ENCODE measurements at regions not wholly inside any gene's neighbourhood (a gene's known extent, or its start where the extent isn't known, plus 50 kb on each side); places are given as distances from the start of the nearest gene placed in this dataset.
"Not testable (repeated sequence)": the region's sequence is repeated elsewhere in the genome, so short reads cannot be mapped to it uniquely, and the experiment has no call there.

GRCh38 chr22:44646141-44646540, 55.9 kb upstream of the PRR5 start:
- no peak for ATAC-seq (ENCODE audit: insufficient number of reproducible peaks, low FRiP score, low read depth)
- H3K27me3 ChIP-seq (replicated peaks; ENCODE audit: insufficient read depth) = no peaks in the 10 kb centered on the region
- no peaks in the 10 kb centered on the region for H3K36me3 ChIP-seq
- H3K9me3 ChIP-seq = no peaks in the 10 kb centered on the region
- no peak for DNase-seq (ENCODE audit: low spot score)
- no peak for TF ChIP-seq CTCF (IDR thresholded peaks at IDR 0.05)
- no peak overlapping the region for H3K4me3 ChIP-seq
- no peak overlapping the region for H3K27ac ChIP-seq
- no peaks in the 10 kb centered on the region for H3K4me1 ChIP-seq (ENCODE audit: control insufficient read depth in 1 of 2, low read depth in 2 of 2)

GRCh38 chr22:44645531-44645930, 56.5 kb upstream of the PRR5 start:
- Histone ChIP-seq H3K36me3 (no peaks in the 10 kb centered on the region), H3K4me3 (no peak overlapping the region), H3K27me3 (replicated peaks; ENCODE audit: insufficient read depth) (no peaks in the 10 kb centered on the region), H3K27ac (no peak overlapping the region), H3K4me1 (ENCODE audit: control insufficient read depth in 1 of 2, low read depth in 2 of 2) (no peaks in the 10 kb centered on the region), H3K9me3 (no peaks in the 10 kb centered on the region)
- DNase-seq (ENCODE audit: low spot score) (no peak), ATAC-seq (ENCODE audit: insufficient number of reproducible peaks, low FRiP score, low read depth) (no peak)
- no peak for TF ChIP-seq CTCF (IDR thresholded peaks at IDR 0.05)

GRCh38 chr22:44645083-44645482, 56.9 kb upstream of the PRR5 start:
- H3K4me3 ChIP-seq = no peak overlapping the region
- H3K27me3 ChIP-seq (replicated peaks; ENCODE audit: insufficient read depth) = no peaks in the 10 kb centered on the region
- no peak for DNase-seq (ENCODE audit: low spot score)
- H3K27ac ChIP-seq = no peak overlapping the region
- no peak for TF ChIP-seq CTCF (IDR thresholded peaks at IDR 0.05)
- ATAC-seq (ENCODE audit: insufficient number of reproducible peaks, low FRiP score, low read depth) = no peak
- peaks cover 2 to 4% of the 10 kb centered on the region in 2 donors for H3K4me1 ChIP-seq (ENCODE audit: control insufficient read depth in 1 of 2, low read depth in 2 of 2)
- H3K36me3 ChIP-seq = no peaks in the 10 kb centered on the region
- H3K9me3 ChIP-seq = no peaks in the 10 kb centered on the region

DNA sequence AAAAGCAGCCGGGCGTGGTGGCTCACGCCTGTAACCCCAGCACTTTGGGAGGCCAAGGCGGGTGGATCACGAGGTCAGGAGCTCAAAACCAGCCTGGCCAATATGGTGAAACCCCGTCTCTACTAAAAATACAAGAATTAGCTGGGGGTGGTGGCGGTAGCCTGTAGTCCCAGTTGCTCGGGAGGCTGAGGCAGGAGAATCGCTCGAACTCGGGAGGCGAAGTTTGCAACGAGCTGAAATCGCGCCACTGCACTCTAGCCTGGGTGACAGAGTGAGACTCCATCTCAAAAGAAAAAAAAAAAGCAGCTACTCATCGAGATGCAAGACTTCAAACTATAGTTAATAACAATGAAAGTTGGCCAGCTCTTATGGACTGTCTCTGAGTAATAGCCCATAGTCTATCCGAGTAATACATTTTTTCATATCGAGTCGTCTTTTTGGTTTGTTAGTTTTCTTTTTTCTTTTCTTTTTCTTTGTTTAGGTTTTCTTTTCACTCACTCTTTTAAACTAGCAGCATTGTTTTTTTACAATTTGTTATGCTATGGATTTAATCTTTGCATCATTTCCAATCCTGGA, 58.4 kb upstream of the PRR5 start:
- DNase-seq (ENCODE audit: low spot score); H3K36me3 ChIP-seq; H3K4me3 ChIP-seq; H3K27ac ChIP-seq; H3K27me3 ChIP-seq (replicated peaks; ENCODE audit: insufficient read depth); ATAC-seq (ENCODE audit: insufficient number of reproducible peaks, low FRiP score, low read depth); H3K9me3 ChIP-seq: not testable (repeated sequence)
- peaks cover 5 to 15% of the 10 kb centered on the region in 2 donors for H3K4me1 ChIP-seq (ENCODE audit: control insufficient read depth in 1 of 2, low read depth in 2 of 2)

- Histone ChIP-seq H3K9me3 (no peaks in the 10 kb centered on the region), H3K4me3 (no peak overlapping the region), H3K27ac (no peak overlapping the region), H3K36me3 (no peaks in the 10 kb centered on the region), H3K27me3 (replicated peaks; ENCODE audit: insufficient read depth) (no peaks in the 10 kb centered on the region), H3K4me1 (ENCODE audit: control insufficient read depth in 1 of 2, low read depth in 2 of 2) (peaks cover 5 to 15% of the 10 kb centered on the region in 2 donors)
- no peak for TF ChIP-seq CTCF (IDR thresholded peaks at IDR 0.05)
- DNase-seq (ENCODE audit: low spot score) = no peak
- no peak for ATAC-seq (ENCODE audit: insufficient number of reproducible peaks, low FRiP score, low read depth)
Measured at GRCh38 chr22:44642096-44642644, 59.8 kb upstream of the PRR5 start.
